NOMO-1 treated with dmso at 0.1 percent for 144 hours (cell line): ENCODE measurements at regions not wholly inside any gene's neighbourhood (a gene's known extent, or its start where the extent isn't known, plus 50 kb on each side); places are given as distances from the start of the nearest gene placed in this dataset.
"Not testable (repeated sequence)": the region's sequence is repeated elsewhere in the genome, so short reads cannot be mapped to it uniquely, and the experiment has no call there.

Experiments used
- DNase-seq: peaks from one replicate; lab custom pipeline; 2025; ENCODE audit not compliant: unreplicated experiment; lab: John Stamatoyannopoulos, UW

GRCh38 chr10:21041763-21042458 is 144.8 kb upstream of the NEBL start:
- DNase-seq: no peak

GRCh38 chr10:21039721-21040120 is 142.6 kb upstream of the NEBL start:
- no peak for DNase-seq

GRCh38 chr10:21036757-21037156 is 139.6 kb upstream of the NEBL start:
- DNase-seq: no peak

GRCh38 chr10:21034770-21035169 is 137.7 kb upstream of the NEBL start:
- DNase-seq: not testable (repeated sequence)

GRCh38 chr10:21034241-21034640 is 137.1 kb upstream of the NEBL start:
- DNase-seq: no peak

- no peak for DNase-seq
Measured at GRCh38 chr10:21032587-21033319, 135.6 kb upstream of the NEBL start.

GRCh38 chr10:21031232-21031795 is 134.2 kb upstream of the NEBL start:
- DNase-seq: no peak

GRCh38 chr10:21030091-21030490 is 133.0 kb upstream of the NEBL start:
- DNase-seq: peak; percentile 44

GRCh38 chr10:21022821-21023220 is 125.7 kb upstream of the NEBL start:
- DNase-seq: peak; percentile 9

GRCh38 chr10:21021843-21022594 is 124.9 kb upstream of the NEBL start:
- DNase-seq: no peak

GRCh38 chr10:21021231-21021630 is 124.1 kb upstream of the NEBL start:
- DNase-seq: no peak

GRCh38 chr10:21020545-21020944 is 123.4 kb upstream of the NEBL start:
- no peak for DNase-seq

- DNase-seq: no peak
Measured at GRCh38 chr10:21019436-21019835, 122.3 kb upstream of the NEBL start.

- DNase-seq: no peak
Measured at GRCh38 chr10:21015851-21016250, 118.7 kb upstream of the NEBL start.

GRCh38 chr10:21014141-21014540 is 117.0 kb upstream of the NEBL start:
- no peak for DNase-seq

GRCh38 chr10:21011433-21012018 is 114.4 kb upstream of the NEBL start:
- no peak for DNase-seq

- no peak for DNase-seq
Measured at GRCh38 chr10:21010615-21011014, 113.5 kb upstream of the NEBL start.

- no peak for DNase-seq
Measured at GRCh38 chr10:21003240-21003822, 106.2 kb upstream of the NEBL start.

- no peak for DNase-seq
Measured at GRCh38 chr10:21002091-21002878, 105.2 kb upstream of the NEBL start.

GRCh38 chr10:20999699-21000098 is 102.6 kb upstream of the NEBL start:
- DNase-seq: peak; percentile 19
